ENCODE measurements at regions not wholly inside any gene's neighbourhood (a gene's known extent, or its start where the extent isn't known, plus 50 kb on each side); places are given as distances from the start of the nearest gene placed in this dataset.

GRCh38 chr2:12300927-12301326 lies 415.8 kb upstream of the TRIB2 start:
- Histone ChIP-seq H3K4me1 (ENCODE audit: control insufficient read depth, insufficient read depth, low read length) (peaks cover 28% of the 10 kb centered on the region), H3K9ac (ENCODE audit: low read length) (no peak overlapping the region), H3K9me3 (ENCODE audit: control insufficient read depth, low read length) (peaks cover 2% of the 10 kb centered on the region), H3K27me3 (replicated peaks; ENCODE audit: control insufficient read depth, insufficient read depth, low read length) (no peaks in the 10 kb centered on the region), H3K36me3 (ENCODE audit: control insufficient read depth, insufficient read depth, low read length, severe bottlenecking) (no peaks in the 10 kb centered on the region), H3K4me3 (ENCODE audit: low read length) (no peak overlapping the region)
- no peak for DNase-seq (ENCODE audit: low read depth)

GRCh38 chr2:12302140-12302539 lies 414.6 kb upstream of the TRIB2 start:
- Histone ChIP-seq H3K4me3 (ENCODE audit: low read length) (no peak overlapping the region), H3K9me3 (ENCODE audit: control insufficient read depth, low read length) (peaks cover 2% of the 10 kb centered on the region), H3K9ac (ENCODE audit: low read length) (no peak overlapping the region), H3K36me3 (ENCODE audit: control insufficient read depth, insufficient read depth, low read length, severe bottlenecking) (no peaks in the 10 kb centered on the region), H3K27me3 (replicated peaks; ENCODE audit: control insufficient read depth, insufficient read depth, low read length) (no peaks in the 10 kb centered on the region), H3K4me1 (ENCODE audit: control insufficient read depth, insufficient read depth, low read length) (peaks cover 28% of the 10 kb centered on the region)
- DNase-seq (ENCODE audit: low read depth), result no peak

- no peaks in the 10 kb centered on the region for H3K36me3 ChIP-seq (ENCODE audit: control insufficient read depth, insufficient read depth, low read length, severe bottlenecking)
Measured at GRCh38 chr2:12302691-12303090, 414.0 kb upstream of the TRIB2 start.

GRCh38 chr2:12303181-12304030 lies 413.3 kb upstream of the TRIB2 start:
- peak; percentile 81 for DNase-seq (ENCODE audit: low read depth)
- H3K4me3 ChIP-seq (ENCODE audit: low read length), result no peak overlapping the region
- H3K9me3 ChIP-seq (ENCODE audit: control insufficient read depth, low read length), result peaks cover 2% of the 10 kb centered on the region
- no peak overlapping the region for H3K9ac ChIP-seq (ENCODE audit: low read length)
- no peaks in the 10 kb centered on the region for H3K27me3 ChIP-seq (replicated peaks; ENCODE audit: control insufficient read depth, insufficient read depth, low read length)
- H3K36me3 ChIP-seq (ENCODE audit: control insufficient read depth, insufficient read depth, low read length, severe bottlenecking), result no peaks in the 10 kb centered on the region
- peaks cover 28% of the 10 kb centered on the region for H3K4me1 ChIP-seq (ENCODE audit: control insufficient read depth, insufficient read depth, low read length)

More at GRCh38 chr2:12302691-12303090, 414.0 kb upstream of the TRIB2 start:
- Histone ChIP-seq H3K9ac (ENCODE audit: low read length) (no peak overlapping the region), H3K4me3 (ENCODE audit: low read length) (no peak overlapping the region), H3K4me1 (ENCODE audit: control insufficient read depth, insufficient read depth, low read length) (peaks cover 28% of the 10 kb centered on the region), H3K27me3 (replicated peaks; ENCODE audit: control insufficient read depth, insufficient read depth, low read length) (no peaks in the 10 kb centered on the region), H3K9me3 (ENCODE audit: control insufficient read depth, low read length) (peaks cover 2% of the 10 kb centered on the region)
- no peak for DNase-seq (ENCODE audit: low read depth)

GRCh38 chr2:12304564-12305171 lies 412.1 kb upstream of the TRIB2 start:
- no peak overlapping the region for H3K9ac ChIP-seq (ENCODE audit: low read length)
- no peaks in the 10 kb centered on the region for H3K9me3 ChIP-seq (ENCODE audit: control insufficient read depth, low read length)
- H3K36me3 ChIP-seq (ENCODE audit: control insufficient read depth, insufficient read depth, low read length, severe bottlenecking), result no peaks in the 10 kb centered on the region
- DNase-seq (ENCODE audit: low read depth), result peak; percentile 53
- H3K4me1 ChIP-seq (ENCODE audit: control insufficient read depth, insufficient read depth, low read length), result peaks cover 28% of the 10 kb centered on the region
- no peak overlapping the region for H3K4me3 ChIP-seq (ENCODE audit: low read length)
- H3K27me3 ChIP-seq (replicated peaks; ENCODE audit: control insufficient read depth, insufficient read depth, low read length), result no peaks in the 10 kb centered on the region

GRCh38 chr2:12305931-12306330 lies 410.8 kb upstream of the TRIB2 start:
- H3K4me3 ChIP-seq (ENCODE audit: low read length), result no peak overlapping the region
- no peaks in the 10 kb centered on the region for H3K27me3 ChIP-seq (replicated peaks; ENCODE audit: control insufficient read depth, insufficient read depth, low read length)
- H3K4me1 ChIP-seq (ENCODE audit: control insufficient read depth, insufficient read depth, low read length), result peaks cover 27% of the 10 kb centered on the region
- H3K9me3 ChIP-seq (ENCODE audit: control insufficient read depth, low read length), result no peaks in the 10 kb centered on the region
- DNase-seq (ENCODE audit: low read depth), result no peak
- no peak overlapping the region for H3K9ac ChIP-seq (ENCODE audit: low read length)
- no peaks in the 10 kb centered on the region for H3K36me3 ChIP-seq (ENCODE audit: control insufficient read depth, insufficient read depth, low read length, severe bottlenecking)

GRCh38 chr2:12310399-12310798 lies 406.3 kb upstream of the TRIB2 start:
- no peak for DNase-seq (ENCODE audit: low read depth)
- H3K27me3 ChIP-seq (replicated peaks; ENCODE audit: control insufficient read depth, insufficient read depth, low read length), result no peaks in the 10 kb centered on the region
- peaks cover 8% of the 10 kb centered on the region for H3K4me1 ChIP-seq (ENCODE audit: control insufficient read depth, insufficient read depth, low read length)
- H3K9me3 ChIP-seq (ENCODE audit: control insufficient read depth, low read length), result no peaks in the 10 kb centered on the region
- no peak overlapping the region for H3K4me3 ChIP-seq (ENCODE audit: low read length)
- H3K9ac ChIP-seq (ENCODE audit: low read length), result no peak overlapping the region
- H3K36me3 ChIP-seq (ENCODE audit: control insufficient read depth, insufficient read depth, low read length, severe bottlenecking), result no peaks in the 10 kb centered on the region

GRCh38 chr2:12313445-12314126 lies 403.1 kb upstream of the TRIB2 start:
- Histone ChIP-seq H3K9ac (ENCODE audit: low read length) (no peak overlapping the region), H3K4me3 (ENCODE audit: low read length) (no peak overlapping the region), H3K9me3 (ENCODE audit: control insufficient read depth, low read length) (no peaks in the 10 kb centered on the region), H3K4me1 (ENCODE audit: control insufficient read depth, insufficient read depth, low read length) (peaks cover 22% of the 10 kb centered on the region), H3K36me3 (ENCODE audit: control insufficient read depth, insufficient read depth, low read length, severe bottlenecking) (no peaks in the 10 kb centered on the region), H3K27me3 (replicated peaks; ENCODE audit: control insufficient read depth, insufficient read depth, low read length) (no peaks in the 10 kb centered on the region)
- DNase-seq (ENCODE audit: low read depth), result no peak

- Histone ChIP-seq H3K9me3 (ENCODE audit: control insufficient read depth, low read length) (no peaks in the 10 kb centered on the region), H3K27me3 (replicated peaks; ENCODE audit: control insufficient read depth, insufficient read depth, low read length) (no peaks in the 10 kb centered on the region), H3K4me3 (ENCODE audit: low read length) (no peak overlapping the region), H3K4me1 (ENCODE audit: control insufficient read depth, insufficient read depth, low read length) (peaks cover 23% of the 10 kb centered on the region), H3K9ac (ENCODE audit: low read length) (no peak overlapping the region), H3K36me3 (ENCODE audit: control insufficient read depth, insufficient read depth, low read length, severe bottlenecking) (no peaks in the 10 kb centered on the region)
- DNase-seq (ENCODE audit: low read depth), result no peak
Measured at GRCh38 chr2:12314127-12314760, 402.5 kb upstream of the TRIB2 start.

- peaks cover 31% of the 10 kb centered on the region for H3K4me1 ChIP-seq (ENCODE audit: control insufficient read depth, insufficient read depth, low read length)
- no peaks in the 10 kb centered on the region for H3K27me3 ChIP-seq (replicated peaks; ENCODE audit: control insufficient read depth, insufficient read depth, low read length)
- H3K9ac ChIP-seq (ENCODE audit: low read length), result no peak overlapping the region
- no peak overlapping the region for H3K4me3 ChIP-seq (ENCODE audit: low read length)
- DNase-seq (ENCODE audit: low read depth), result no peak
- no peaks in the 10 kb centered on the region for H3K9me3 ChIP-seq (ENCODE audit: control insufficient read depth, low read length)
- H3K36me3 ChIP-seq (ENCODE audit: control insufficient read depth, insufficient read depth, low read length, severe bottlenecking), result no peaks in the 10 kb centered on the region
Measured at GRCh38 chr2:12315224-12315623, 401.5 kb upstream of the TRIB2 start.

GRCh38 chr2:12316476-12316875 lies 400.3 kb upstream of the TRIB2 start:
- Histone ChIP-seq H3K9ac (ENCODE audit: low read length) (no peak overlapping the region), H3K4me3 (ENCODE audit: low read length) (no peak overlapping the region), H3K9me3 (ENCODE audit: control insufficient read depth, low read length) (no peaks in the 10 kb centered on the region), H3K4me1 (ENCODE audit: control insufficient read depth, insufficient read depth, low read length) (peaks cover 43% of the 10 kb centered on the region), H3K27me3 (replicated peaks; ENCODE audit: control insufficient read depth, insufficient read depth, low read length) (no peaks in the 10 kb centered on the region), H3K36me3 (ENCODE audit: control insufficient read depth, insufficient read depth, low read length, severe bottlenecking) (no peaks in the 10 kb centered on the region)
- DNase-seq (ENCODE audit: low read depth), result no peak

Measured in adipocyte (in vitro differentiated cells).